GM12878 (cell line): ENCODE measurements at regions not wholly inside any gene's neighbourhood (a gene's known extent, or its start where the extent isn't known, plus 50 kb on each side); places are given as distances from the start of the nearest gene placed in this dataset.

ENCODE experiments used
- ATAC-seq: fragments of 200-7000 bp; cut with Tn5 transposase; 3 replicates; pipeline ENCODE4 v1.9.1; 2020; ENCODE audit warnings: mild to moderate bottlenecking, moderate library complexity
- BruUV-seq: library from RNA; stranded (reverse); fragments of 400-500 nt; replicated peaks from 2 replicates; lab custom pipeline; 2021; lab: Mats Ljungman, UMichigan
- CTCF ChIA-PET: fragments of 300-600 bp; sonication (Branson Sonifier 250); formaldehyde crosslinking; extraction: SDS; loops from one replicate; lab custom pipeline; 2021; ENCODE audit warnings: inconsistent platforms; lab: Yijun Ruan, JAX
- POLR2A ChIA-PET: fragments of 350-600 bp; formaldehyde crosslinking; extraction: SDS; loops from one replicate; lab custom pipeline; 2021; ENCODE audit warnings: inconsistent platforms; lab: Charles Lee
- RAD21 ChIA-PET: fragments of 300-600 bp; sonication (Branson Sonifier 250); formaldehyde crosslinking; loops from one replicate; lab custom pipeline; 2023; ENCODE audit warnings: antibody characterized with exemption; ENCODE audit not compliant: unreplicated experiment; lab: Charles Lee
- SMC1A ChIA-PET: fragments of 300-600 bp; sonication (Branson Sonifier 250); formaldehyde crosslinking; loops from one replicate; lab custom pipeline; 2023; ENCODE audit not compliant: unreplicated experiment, uncharacterized antibody; lab: Charles Lee
- DNase-seq: peaks from one replicate; pipeline ENCODE4 v3.0.0-alpha.2; 2011; ENCODE audit warnings: low read depth, low spot score
- FAIRE-seq: peaks from 3 replicates; lab custom pipeline; 2011; peaks lifted over from hg19 to GRCh38; lab: Jason Lieb, UNC
- H2AFZ ChIP-seq: 2 replicates; pipeline ENCODE4 v1.6.0; 2011; ENCODE audit warnings: low read depth, low read length, control low read depth; ENCODE audit not compliant: control insufficient read depth
- H3K27ac ChIP-seq: 2 replicates; pipeline ENCODE4 v1.5.1; 2011; ENCODE audit warnings: control low read depth; ENCODE audit not compliant: control insufficient read depth, insufficient read depth
- H3K27me3 ChIP-seq, 2 experiments: replicated peaks in 1 of 2; 2 replicates each; pipeline versions ENCODE4 v1.6.0 to v1.6.1; 2011; ENCODE audit warnings: low read length in 1 of 2; ENCODE audit not compliant: control insufficient read depth in 2 of 2, insufficient read depth in 2 of 2
- H3K36me3 ChIP-seq, 2 experiments: 2 replicates each; pipeline ENCODE4 v1.5.1; 2011; ENCODE audit warnings: low read length in 1 of 2; ENCODE audit not compliant: control insufficient read depth in 2 of 2, insufficient read depth in 2 of 2
- H3K4me1 ChIP-seq: 2 replicates; pipeline ENCODE4 v1.6.1; 2011; ENCODE audit warnings: mild to moderate bottlenecking, low read length, moderate library complexity, mixed read lengths; ENCODE audit not compliant: control insufficient read depth, insufficient read depth
- H3K4me2 ChIP-seq: 2 replicates; pipeline ENCODE4 v1.6.0; 2011; ENCODE audit warnings: control low read depth; ENCODE audit not compliant: control insufficient read depth, insufficient read depth
- H3K4me3 ChIP-seq: fragments of 200-600 bp; sonication (generic); 2 replicates; pipeline ENCODE4 v1.5.1; 2016
- H3K79me2 ChIP-seq: 2 replicates; pipeline ENCODE4 v1.6.0; 2011; ENCODE audit warnings: low read length; ENCODE audit not compliant: control insufficient read depth, insufficient read depth
- H3K9ac ChIP-seq: 2 replicates; pipeline ENCODE4 v1.8.0; 2011; ENCODE audit warnings: low read length, control low read depth, mixed read lengths; ENCODE audit not compliant: control insufficient read depth, insufficient read depth
- H3K9me3 ChIP-seq: replicated peaks from 3 replicates; pipeline ENCODE4 v1.5.1; 2011; ENCODE audit warnings: mild to moderate bottlenecking, low read length; ENCODE audit not compliant: control insufficient read depth, insufficient read depth
- H4K20me1 ChIP-seq: 2 replicates; pipeline ENCODE4 v1.6.0; 2011; ENCODE audit not compliant: control insufficient read depth, insufficient read depth
- BCL3 ChIP-seq: IDR thresholded peaks from 2 replicates; pipeline ENCODE4 v1.6.1; 2011; ENCODE audit warnings: borderline replicate concordance, low read depth, mild to moderate bottlenecking, moderate library complexity, low read length; ENCODE audit not compliant: insufficient read depth, poor library complexity, severe bottlenecking
- CBX3 ChIP-seq: fragments of 200-600 bp; sonication (generic); IDR thresholded peaks from 2 replicates; pipeline ENCODE4 v1.6.1; 2016; ENCODE audit warnings: low read depth, borderline replicate concordance
- E4F1 ChIP-seq: fragments of 450-650 bp; IDR thresholded peaks from 2 replicates; pipeline ENCODE4 v1.6.1; 2018; ENCODE audit warnings: borderline replicate concordance, mild to moderate bottlenecking; ENCODE audit not compliant: partially characterized antibody
- HCFC1 ChIP-seq: fragments of 150-350 bp; IDR thresholded peaks from 2 replicates; pipeline ENCODE4 v1.6.1; 2014; ENCODE audit warnings: low read length
- RAD21 ChIP-seq: IDR thresholded peaks from 2 replicates; pipeline ENCODE4 v1.6.1; 2011; ENCODE audit warnings: mild to moderate bottlenecking, low read depth, low read length, moderate library complexity; ENCODE audit not compliant: insufficient read depth
- RAD51 ChIP-seq: fragments of 450-650 bp; IDR thresholded peaks from 2 replicates; pipeline ENCODE4 v1.6.1; 2016; ENCODE audit warnings: moderate library complexity, mild to moderate bottlenecking, inconsistent platforms
- SRF ChIP-seq, 2 experiments: IDR thresholded peaks; 2 replicates each; pipeline ENCODE4 v1.6.1; 2011; ENCODE audit warnings: low read depth in 2 of 2, low read length in 2 of 2, mild to moderate bottlenecking in 1 of 2, moderate library complexity in 1 of 2
- TBL1XR1 ChIP-seq: IDR thresholded peaks from 2 replicates; pipeline ENCODE4 v1.6.1; 2012; ENCODE audit warnings: low read depth, low read length, improper control_type of control experiment
- TCF12 ChIP-seq: IDR thresholded peaks from 2 replicates; pipeline ENCODE4 v1.6.1; 2011; ENCODE audit warnings: low read depth, mild to moderate bottlenecking, low read length
- TCF3 ChIP-seq: IDR thresholded peaks from 2 replicates; pipeline ENCODE4 v1.6.1; 2012; ENCODE audit warnings: low read depth, mild to moderate bottlenecking, low read length, borderline replicate concordance; ENCODE audit not compliant: insufficient read depth
- WGBS: methylation state at CpG from one replicate; pipeline ENCODE4 v1.1.6; 2016; ENCODE audit warnings: low lambda C conversion rate; ENCODE audit not compliant: insufficient replicate concordance, insufficient coverage; ENCODE audit errors: missing lambda C conversion rate; 5-methylcytosine and 5-hydroxymethylcytosine counted together
- in situ Hi-C: fragments of 300-500 bp; cut with MboI; formaldehyde crosslinking; loops from 9 replicates; pipeline ENCODE4 v1.14.3; 2018; ENCODE audit warnings: mixed read lengths
- intact Hi-C: fragments of 100-400 bp; cut with micrococcal nuclease; formaldehyde crosslinking; loops from one replicate; pipeline ENCODE4 v1.14.2; 2022; ENCODE audit not compliant: unreplicated experiment
- TF ChIP-seq, protein P1 (sequence below): fragments of 150-350 bp; IDR thresholded peaks from 2 replicates; pipeline ENCODE4 v1.6.1; 2014; ENCODE audit warnings: mild to moderate bottlenecking, low read depth, low read length

GRCh38 chr7:135853008-135853407 lies 104.4 kb upstream of the FAM180A start:
- H3K27ac ChIP-seq: no peak overlapping the region
- POLR2A ChIA-PET: no interaction called here
- in situ Hi-C loops (no loop called here), intact Hi-C loops (no loop called here)
- no peak overlapping the region for H3K9ac ChIP-seq
- TF ChIP-seq TBL1XR1 (no peak), RAD51 (peak; percentile 50; the same call in 1 of the 2 replicates), CBX3 (no peak)
- H3K4me2 ChIP-seq: no peak overlapping the region
- no peaks in the 10 kb centered on the region for H3K79me2 ChIP-seq
- DNase-seq (no peak), ATAC-seq (no peak), FAIRE-seq (no peak)
- no TSS peak for BruUV-seq
- no peaks in the 10 kb centered on the region for H3K36me3 ChIP-seq
- 20% methylated on average over 3 of the region's 3 CpGs for WGBS
- SMC1A ChIA-PET: no interaction called here
- CTCF ChIA-PET: no interaction called here
- H3K4me3 ChIP-seq: no peak overlapping the region
- no peaks in the 10 kb centered on the region for H3K4me1 ChIP-seq
- no peaks in the 10 kb centered on the region for H4K20me1 ChIP-seq
- H2AFZ ChIP-seq: no peak overlapping the region
- H3K9me3 ChIP-seq: peaks cover 2% of the 10 kb centered on the region; the same call in 1 of the 3 replicates
- RAD21 ChIA-PET: no interaction called here
- no peaks in the 10 kb centered on the region for H3K27me3 ChIP-seq

DNA sequence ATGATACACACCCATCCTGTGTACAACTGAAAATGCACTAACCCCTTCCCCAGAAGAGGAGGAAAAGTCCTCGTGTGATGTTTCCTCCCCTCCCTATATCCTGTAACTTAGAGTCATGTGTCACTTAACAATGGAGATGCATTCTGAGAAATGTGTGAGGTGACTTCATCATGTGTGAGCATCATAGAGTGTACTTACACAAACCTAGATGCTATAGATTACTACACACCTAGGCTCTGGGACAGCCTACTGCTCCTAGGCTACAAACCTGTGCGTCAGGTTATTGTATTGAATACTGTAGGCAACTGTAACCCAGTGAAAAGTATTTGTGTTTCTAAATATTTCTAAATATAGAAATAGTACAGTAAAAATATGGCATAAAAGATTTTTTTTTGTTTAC lies 98.6 kb upstream of the FAM180A start:
- Histone ChIP-seq H3K9ac (no peak overlapping the region), H2AFZ (no peak overlapping the region), H3K9me3 (no peaks in the 10 kb centered on the region), H3K4me1 (peaks cover 8% of the 10 kb centered on the region; the same call in 1 of the 2 replicates), H3K4me2 (no peak overlapping the region), H3K4me3 (no peak overlapping the region), H3K27me3 (no peaks in the 10 kb centered on the region), H3K79me2 (no peaks in the 10 kb centered on the region), H3K36me3 (no peaks in the 10 kb centered on the region), H3K27ac (no peak overlapping the region), H4K20me1 (no peaks in the 10 kb centered on the region)
- WGBS: 94% methylated on average over 2 of the region's 2 CpGs
- intact Hi-C loops (no loop called here), in situ Hi-C loops (no loop called here)
- ChIA-PET RAD21 (no interaction called here), SMC1A (no interaction called here), CTCF (no interaction called here), POLR2A (no interaction called here)
- ATAC-seq (no peak), FAIRE-seq (no peak), DNase-seq (no peak)
- BruUV-seq: no TSS peak
- no peak for TF ChIP-seq E4F1
- TF ChIP-seq TBL1XR1: no peak
- no peak for TF ChIP-seq TCF12
- TF ChIP-seq TCF3: no peak
- TF ChIP-seq, protein P1, sequence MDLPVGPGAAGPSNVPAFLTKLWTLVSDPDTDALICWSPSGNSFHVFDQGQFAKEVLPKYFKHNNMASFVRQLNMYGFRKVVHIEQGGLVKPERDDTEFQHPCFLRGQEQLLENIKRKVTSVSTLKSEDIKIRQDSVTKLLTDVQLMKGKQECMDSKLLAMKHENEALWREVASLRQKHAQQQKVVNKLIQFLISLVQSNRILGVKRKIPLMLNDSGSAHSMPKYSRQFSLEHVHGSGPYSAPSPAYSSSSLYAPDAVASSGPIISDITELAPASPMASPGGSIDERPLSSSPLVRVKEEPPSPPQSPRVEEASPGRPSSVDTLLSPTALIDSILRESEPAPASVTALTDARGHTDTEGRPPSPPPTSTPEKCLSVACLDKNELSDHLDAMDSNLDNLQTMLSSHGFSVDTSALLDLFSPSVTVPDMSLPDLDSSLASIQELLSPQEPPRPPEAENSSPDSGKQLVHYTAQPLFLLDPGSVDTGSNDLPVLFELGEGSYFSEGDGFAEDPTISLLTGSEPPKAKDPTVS: no peak
- no peak for TF ChIP-seq SRF (IDR thresholded peaks at IDR 0.05; ENCODE audit: low read depth in 2 of 2, low read length in 2 of 2)
- no peak for TF ChIP-seq HCFC1
- TF ChIP-seq BCL3: no peak
- TF ChIP-seq RAD21: no peak
